Right ventricle myocardium superior (tissue), 1 donor: ENCODE measurements at regions not wholly inside any gene's neighbourhood (a gene's known extent, or its start where the extent isn't known, plus 50 kb on each side); places are given as distances from the start of the nearest gene placed in this dataset.

Experiments
- ATAC-seq: fragments of 200-7000 bp; cut with Tn5 transposase; one replicate; pipeline ENCODE4 v1.9.1; 2020; ENCODE audit warnings: mild to moderate bottlenecking; ENCODE audit not compliant: poor library complexity
- DNase-seq: peaks from one replicate; pipeline ENCODE4 v3.0.0-alpha.2; 2020
- intact Hi-C: fragments of 100-400 bp; cut with DNase I; formaldehyde crosslinking; loops from one replicate; pipeline ENCODE4 v1.11.2; 2022
- donor health status: DM: no; HTN: yes; CAD: no; lungs with severe emphysema.

DNA sequence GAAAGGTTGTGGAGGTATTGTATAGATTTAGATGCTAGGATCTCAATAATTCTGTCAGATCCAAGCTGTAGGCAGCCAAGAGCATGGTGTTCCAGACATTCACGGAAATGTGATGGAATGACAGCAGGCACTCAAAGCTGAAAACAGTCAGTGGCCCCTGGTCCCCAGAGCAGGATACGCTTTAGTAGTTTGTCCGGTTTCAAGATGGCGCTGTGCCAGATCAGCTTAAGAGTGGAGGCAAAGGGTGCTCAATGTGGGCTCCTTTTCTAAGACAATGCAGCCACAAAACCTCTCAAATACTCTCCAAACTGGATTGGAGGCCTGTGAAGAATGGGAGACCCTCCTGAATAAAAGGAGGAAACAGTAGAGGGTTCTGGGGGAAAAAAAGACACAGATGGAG, 291.2 kb upstream of the HS3ST1 start:
- DNase-seq, result peak; percentile 42
- intact Hi-C loops, result no loop called here
- ATAC-seq, result no peak

DNA sequence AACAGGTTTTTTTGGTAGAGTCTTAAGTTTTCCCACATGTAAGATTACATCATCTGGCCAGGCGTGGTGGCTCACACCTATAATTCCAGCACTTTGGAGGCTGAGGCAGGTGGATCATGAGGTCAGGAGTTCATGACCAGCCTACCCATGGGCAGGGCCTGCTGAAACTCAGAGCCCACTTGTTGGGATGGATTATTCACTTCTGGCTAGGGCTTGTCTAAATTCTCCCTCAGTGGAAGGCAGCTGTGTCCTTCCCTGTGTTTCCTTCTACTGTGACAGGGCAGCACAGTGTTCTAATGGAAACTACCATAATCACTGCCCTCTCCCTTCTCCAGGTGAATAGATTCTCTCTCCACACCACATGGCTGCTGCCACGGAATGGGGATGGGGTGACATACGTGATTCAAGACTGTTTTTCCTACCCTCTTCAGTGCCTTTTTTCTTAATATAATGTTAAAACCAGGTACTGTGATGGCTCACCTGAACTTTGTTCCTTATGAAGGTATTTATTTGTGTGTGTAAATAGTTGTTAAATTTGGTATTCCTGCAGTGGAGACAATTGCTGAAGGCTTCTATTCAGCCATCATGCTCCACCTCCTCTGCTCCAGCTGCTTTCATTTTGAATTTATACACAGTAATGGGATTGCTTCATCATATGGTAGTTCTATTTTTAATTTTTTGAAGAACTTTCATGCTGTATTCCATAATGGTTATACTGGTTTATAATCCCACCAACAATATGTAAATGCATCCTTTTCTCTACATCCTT, 287.2 kb upstream of the HS3ST1 start:
- intact Hi-C loops, result no loop called here
- DNase-seq (no peak), ATAC-seq (no peak)

DNA sequence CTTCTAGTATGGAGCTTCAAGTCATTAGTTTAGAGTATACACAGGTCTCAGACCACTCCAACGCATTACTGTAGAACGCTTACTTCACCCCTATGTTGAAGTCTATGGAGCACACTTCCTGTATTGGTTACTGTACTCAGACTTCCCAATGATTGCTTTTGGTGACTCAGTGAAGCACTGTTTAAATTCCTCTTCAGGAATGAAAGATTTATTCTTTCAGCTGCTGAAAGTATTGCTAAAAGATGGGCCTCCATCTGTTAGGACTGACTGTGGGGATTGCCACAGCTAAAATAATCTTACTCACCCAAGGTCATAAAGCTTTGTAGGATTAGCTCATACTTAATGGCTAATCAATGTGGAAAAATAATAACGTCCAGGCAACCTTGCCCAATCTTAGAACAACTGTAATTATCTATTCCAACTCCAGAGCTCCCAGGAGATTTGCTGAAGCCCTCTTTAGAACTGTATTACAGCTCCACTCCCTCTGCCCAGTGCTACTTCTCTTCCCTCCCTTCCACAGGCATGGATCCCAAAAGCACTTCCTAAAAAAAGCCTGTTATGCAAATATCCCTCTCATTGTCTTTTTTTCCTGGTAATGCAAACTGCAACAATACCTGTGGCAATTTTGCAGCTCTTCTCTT, 281.9 kb upstream of the HS3ST1 start:
- no peak for ATAC-seq
- intact Hi-C loops, result no loop called here
- DNase-seq, result no peak

DNA sequence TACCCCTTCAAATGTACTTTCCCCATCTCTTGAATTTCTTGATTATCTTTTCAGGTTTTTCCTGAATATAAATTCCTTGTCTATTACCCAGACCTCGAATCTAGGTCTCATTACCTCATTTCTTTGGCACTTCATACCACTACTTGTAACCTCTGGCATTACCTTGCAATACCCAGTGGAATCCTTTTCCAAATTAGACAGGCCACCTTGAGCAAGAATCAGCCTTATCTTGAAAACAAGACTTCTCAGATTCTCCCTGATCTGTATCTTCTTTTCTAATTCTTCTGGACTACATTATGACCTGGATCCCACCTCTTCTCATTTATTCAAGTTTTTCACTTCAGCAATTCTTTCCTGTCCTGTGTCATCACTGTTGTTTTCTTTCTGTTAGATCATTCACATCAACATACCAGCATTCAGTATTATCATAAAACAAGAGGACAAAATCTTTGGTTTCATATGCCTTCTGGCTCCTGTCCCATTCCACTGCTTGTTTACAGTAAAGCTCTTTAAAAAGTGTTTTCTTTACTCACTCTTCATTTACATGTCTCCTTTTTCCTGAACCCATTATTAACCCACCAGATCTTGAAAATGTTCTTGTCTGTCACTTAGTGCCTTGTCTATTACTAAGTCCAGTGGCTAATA, 275.6 kb upstream of the HS3ST1 start:
- DNase-seq (no peak), ATAC-seq (no peak)
- intact Hi-C loops, result no loop called here

DNA sequence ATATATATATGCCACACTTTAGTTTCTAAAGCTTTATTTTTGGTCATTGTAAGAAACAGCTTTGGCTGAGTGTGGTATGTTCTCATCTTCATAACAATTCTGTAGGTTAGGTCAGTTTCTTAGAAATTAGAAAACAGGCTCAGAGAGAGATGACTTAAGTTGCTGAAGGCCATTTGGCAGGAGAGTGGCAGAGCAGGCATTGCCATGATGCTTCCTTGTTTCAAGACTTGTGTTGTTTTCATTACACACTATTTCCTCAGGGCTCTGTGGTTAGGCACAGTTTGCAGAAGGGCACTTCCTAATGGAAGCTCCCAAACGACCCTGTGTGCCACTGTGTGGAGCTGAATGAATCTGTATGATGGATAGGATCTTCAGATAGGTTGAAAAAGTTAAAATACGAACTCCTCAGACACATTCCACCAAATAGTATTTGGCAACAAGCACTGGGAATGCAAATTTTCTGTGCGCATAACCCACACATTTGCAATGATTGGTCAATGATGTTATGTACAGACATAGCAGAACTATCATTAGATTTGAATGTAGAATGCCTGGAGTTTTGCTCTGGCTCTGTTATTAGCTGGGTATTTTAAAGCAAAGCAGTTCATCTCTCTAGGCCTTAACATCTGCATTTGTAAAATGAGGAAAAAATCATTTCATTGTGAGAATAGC, 274.3 kb upstream of the HS3ST1 start:
- intact Hi-C loops, result no loop called here
- no peak for ATAC-seq
- no peak for DNase-seq

DNA sequence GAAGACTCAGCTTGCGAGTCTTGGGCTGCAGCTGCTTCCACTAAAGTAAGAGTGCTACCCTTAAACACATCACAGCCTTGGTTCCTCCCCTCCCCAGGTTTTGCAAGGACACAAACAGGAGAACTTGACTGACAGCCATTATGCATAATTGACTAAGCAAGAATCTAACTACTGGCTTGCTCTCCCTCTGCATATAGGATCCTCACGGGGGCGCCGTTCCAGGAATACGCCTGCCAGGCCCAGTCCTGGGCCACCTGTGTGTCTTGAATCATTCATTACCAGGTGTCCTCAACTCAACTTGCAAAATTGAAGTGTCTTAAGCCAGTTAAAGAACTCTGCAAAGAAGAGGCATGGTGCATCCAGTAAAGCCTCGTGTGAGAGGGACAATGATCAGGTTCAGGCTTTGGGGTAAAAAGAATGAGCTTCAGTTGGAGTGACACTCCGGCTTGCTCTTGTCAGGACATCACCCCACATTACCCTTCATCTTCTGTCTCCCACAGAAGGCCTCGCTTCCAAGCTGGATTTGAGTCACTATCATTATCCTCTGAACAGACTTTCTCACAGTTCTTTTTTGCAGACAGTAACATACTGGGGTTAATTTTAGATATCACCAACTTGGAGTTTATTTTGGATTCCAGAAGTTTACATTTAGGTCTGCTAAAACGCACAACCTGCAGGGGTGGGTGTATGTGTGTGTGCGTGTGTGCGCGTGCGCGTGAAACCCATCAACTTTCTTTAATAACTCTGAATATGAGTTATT, 273.5 kb upstream of the HS3ST1 start:
- ATAC-seq (no peak), DNase-seq (no peak)
- intact Hi-C loops, result no loop called here

DNA sequence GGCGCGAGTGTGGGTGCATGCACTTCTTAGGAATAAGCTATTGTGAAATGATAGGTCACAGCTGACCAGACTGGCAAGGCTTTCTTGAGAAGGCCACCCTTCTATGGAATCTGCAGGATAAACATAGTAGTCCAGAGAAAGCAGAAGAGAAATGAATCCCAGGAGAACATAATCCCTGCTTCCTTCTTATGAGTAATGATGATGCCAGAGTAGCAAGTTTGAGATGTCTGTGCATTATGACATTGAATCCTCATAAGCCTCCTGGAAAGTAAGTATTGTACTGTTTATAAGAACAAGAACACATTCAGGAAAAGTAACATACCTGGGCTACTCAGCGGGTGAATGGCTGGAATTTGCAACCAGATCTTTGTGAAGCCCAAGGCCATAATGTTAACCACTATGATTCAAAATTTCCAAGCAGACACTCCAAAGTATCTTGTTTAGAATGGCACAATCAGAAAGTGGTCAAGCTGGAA, 272.1 kb upstream of the HS3ST1 start:
- intact Hi-C loops, result no loop called here
- no peak for DNase-seq
- no peak for ATAC-seq

DNA sequence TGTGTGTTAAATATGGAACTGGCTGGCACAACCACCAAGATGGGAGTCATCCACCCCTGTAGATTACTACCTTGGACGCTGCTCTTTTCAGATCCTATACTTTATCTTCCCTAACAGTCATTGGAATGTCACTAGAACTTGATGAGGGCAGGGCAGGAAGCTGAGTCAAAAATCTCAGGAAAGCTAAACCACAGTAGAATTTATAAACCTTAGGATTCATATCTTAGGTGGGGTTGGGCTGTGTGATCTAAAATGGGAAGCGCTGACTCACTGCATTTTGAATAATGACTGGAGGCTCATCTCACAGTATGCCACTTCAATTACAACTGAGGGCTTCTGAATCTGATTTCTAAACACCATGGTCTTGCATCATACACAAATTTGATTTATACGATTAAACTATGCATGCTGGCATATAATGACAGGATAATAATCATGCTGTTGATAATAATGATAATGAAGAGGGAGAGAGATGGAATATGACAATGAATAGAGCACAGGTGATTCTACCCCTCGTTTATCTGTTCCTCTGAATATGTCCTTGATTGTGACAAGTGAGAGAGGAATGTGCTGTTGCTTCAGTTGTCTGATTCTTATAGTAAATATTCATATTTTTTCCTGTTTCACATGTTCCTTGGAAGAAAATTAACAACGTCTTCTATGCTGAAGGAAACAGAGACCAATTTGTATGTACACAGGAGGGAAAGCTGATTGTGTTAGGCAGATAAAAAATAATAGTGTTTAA, 270.3 kb upstream of the HS3ST1 start:
- intact Hi-C loops, result no loop called here
- no peak for ATAC-seq
- DNase-seq, result no peak

DNA sequence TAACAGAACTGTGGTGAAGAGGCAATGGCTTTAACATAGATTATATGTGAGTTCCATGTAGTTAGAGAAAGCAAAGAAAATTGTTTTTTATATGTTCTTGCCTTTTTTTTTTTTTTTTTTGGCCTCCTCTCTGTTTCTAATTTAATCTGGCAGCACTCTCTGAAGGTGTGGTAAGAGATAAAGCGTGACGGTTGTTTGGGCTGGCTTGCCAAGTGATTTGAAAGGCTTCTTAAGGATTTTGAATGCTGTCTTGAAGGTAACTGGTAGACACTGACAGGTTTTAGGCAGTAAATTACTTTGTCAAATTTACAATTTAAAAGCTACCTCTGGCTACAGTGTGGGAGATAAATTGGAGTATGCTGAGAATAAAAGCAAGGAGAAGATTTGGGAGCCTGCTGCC, 269.3 kb upstream of the HS3ST1 start:
- intact Hi-C loops, result no loop called here
- no peak for ATAC-seq
- no peak for DNase-seq

DNA sequence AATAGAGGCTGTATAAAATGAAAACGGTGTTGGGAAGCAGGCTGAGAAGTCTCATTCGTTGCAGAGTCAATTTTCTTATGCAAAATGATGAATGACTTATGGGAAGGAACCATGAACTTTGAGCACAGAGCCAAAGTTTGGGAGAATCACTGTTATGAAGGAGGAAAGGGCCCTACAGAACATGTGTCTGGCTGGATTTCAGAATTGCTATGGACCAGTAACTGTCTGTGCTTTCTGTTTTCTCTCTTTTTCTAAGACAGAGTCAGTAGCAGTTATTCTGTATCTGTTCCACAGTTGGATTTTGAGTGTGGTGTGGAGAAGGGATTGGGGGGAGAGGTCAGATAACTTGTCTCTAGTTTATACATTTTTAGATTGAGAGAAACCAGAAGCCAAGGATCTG, 265.0 kb upstream of the HS3ST1 start:
- DNase-seq, result no peak
- intact Hi-C loops, result no loop called here
- ATAC-seq, result no peak

DNA sequence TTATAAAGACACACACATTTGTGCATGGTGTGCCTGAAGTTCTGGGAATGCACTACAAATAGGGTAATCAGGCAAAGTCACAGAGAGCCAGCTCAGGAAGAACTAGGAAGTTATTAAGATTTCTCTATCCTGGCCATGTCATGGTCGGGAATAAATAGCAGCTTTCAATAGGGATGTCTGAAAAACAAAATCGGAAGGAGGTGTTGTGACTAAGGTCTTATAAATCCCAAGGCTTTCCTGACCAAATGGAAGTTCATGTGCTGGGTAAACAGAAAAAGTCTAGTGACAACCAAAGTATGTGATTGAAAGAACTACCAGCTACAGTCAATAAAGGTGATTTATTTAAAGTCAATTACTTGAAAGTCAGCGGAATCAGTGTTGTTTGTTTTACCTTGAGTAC, 262.5 kb upstream of the HS3ST1 start:
- intact Hi-C loops, result no loop called here
- no peak for ATAC-seq
- DNase-seq, result no peak

DNA sequence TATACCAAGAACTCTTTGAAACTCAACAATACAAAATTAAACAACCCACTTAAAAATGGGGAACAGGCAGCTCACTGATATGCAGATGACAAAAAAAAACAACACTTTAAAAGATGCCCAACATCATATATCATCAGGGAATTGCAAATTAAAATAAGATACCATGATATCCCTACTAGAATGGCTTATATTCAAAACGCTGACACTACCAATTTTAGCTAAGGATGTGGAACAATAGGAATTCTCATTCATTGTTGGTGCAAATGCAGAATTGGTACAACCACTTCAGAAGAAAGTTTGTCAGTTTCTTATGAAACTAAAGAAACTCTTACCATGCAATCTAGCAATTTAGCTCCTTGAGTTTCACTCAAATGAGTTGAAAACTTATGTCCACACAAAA, 259.0 kb upstream of the HS3ST1 start:
- no peak for ATAC-seq

DNA sequence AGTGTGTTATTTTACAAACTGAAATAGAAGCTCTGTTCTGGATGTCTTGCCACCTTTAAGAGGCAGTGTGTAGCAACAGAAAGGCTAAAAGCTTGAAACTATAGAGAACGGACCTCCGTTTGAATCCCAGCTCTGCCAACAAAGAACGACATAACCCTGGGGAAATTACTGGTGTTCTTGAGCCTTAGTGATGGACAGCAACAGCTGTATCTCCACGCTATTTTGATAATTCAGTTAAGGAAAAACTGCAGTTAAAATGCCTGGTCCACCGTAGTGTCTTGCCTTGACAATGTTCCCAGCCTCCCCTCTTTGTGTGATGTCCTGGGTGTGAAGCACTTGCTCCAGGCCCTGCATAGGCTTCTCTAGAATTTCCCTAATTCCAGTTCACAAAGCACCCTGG, 256.8 kb upstream of the HS3ST1 start:
- intact Hi-C loops, result no loop called here
- DNase-seq (no peak), ATAC-seq (no peak)

More for the DNA sequence above, 259.0 kb upstream of the HS3ST1 start:
- no peak for DNase-seq
- intact Hi-C loops, result no loop called here

DNA sequence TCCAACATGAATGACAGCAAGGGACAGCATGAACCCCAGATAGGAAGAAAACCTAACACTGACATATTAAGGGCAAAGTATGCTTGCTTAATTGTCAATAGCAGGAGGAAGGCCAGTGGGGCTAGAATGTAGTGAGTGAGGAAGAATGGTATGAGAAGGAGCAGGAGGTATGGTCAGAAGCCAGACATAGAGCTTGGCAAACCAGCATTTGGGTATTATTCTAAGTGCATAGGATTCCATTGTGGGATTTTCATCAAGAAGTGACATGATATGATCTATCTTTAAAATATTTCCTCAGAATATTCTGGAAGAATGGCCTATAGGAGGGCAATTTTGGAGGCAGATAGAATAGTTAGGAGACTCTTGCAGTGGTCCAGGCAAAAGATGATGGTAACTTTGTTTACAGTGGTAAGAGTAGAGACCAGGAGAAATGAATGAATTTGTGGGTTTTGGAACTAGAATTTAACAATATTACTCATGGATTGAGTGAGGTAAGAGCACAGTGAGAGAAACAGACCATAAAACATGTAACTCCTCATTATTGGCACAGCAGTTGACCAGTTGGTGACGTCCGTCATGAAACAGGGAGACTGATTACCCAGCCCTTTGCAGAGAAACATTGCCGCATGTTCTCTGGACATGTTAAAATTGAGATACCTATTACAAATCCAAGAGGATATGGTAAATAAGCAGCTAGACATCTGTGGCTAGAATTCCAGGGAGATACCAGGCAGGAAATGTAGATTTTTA, 246.5 kb upstream of the HS3ST1 start:
- ATAC-seq, result no peak
- intact Hi-C loops, result no loop called here

DNA sequence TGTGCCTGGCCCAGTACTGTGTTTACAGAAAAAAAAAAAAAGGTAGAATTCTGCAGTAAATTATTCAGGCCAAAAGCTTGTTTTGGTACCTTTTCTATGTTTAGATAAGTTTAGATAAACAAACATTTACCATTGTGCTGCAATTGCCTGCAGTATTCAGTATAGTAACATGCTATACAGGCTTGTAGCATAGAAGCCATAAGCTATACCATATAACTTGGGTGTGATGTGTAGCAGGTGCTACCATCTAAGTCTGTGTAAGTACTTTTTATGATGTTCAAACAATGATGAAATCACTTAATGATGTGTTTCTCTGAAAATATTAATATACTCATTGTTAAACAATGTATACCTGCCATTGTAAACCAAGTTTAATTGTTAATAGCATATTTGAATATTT, 241.6 kb upstream of the HS3ST1 start:
- ATAC-seq, result no peak
- intact Hi-C loops, result no loop called here

More for the DNA sequence above, 246.5 kb upstream of the HS3ST1 start:
- DNase-seq, result no peak

DNA sequence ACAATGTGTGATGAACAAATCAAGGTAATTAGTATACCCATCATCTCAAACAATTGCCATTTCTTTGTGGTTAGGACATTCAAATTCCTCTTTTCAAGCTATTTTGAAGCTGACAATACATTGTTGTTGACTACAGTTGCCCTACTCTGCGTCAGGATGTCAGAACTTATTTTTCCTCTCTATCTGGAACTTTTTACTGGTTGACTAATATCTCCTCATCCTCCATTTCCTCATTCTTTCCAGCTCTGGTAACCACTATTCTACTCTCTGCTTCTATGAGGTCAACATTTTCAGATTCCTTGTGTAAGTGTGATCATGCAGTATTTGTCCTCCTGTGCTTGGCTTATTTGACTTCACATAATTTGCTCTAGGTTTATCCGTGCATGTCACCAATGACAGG, 240.5 kb upstream of the HS3ST1 start:
- DNase-seq (no peak), ATAC-seq (no peak)
- intact Hi-C loops, result no loop called here

More for the DNA sequence above, 241.6 kb upstream of the HS3ST1 start:
- DNase-seq, result no peak

DNA sequence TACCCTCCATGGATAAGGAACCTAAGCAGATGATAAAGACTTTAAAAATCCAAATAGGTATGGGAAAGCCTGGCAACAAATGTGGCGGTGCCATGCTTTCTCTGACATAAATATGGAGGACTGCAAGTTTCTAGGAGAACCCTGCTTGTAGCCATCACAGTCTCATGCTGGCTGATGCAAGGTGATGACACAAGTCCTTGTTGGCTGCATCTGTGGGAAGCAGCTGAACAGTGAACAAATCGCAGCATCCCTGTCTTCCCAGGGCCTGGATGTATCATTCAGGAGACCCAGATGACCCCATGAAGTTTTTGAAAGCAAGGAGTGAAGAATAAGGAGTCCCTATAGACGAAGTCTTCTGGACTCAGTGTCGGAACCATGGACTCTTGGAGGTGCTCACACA, 234.4 kb upstream of the HS3ST1 start:
- DNase-seq (no peak), ATAC-seq (no peak)
- intact Hi-C loops, result no loop called here
